ENCODE measurements at regions not wholly inside any gene's neighbourhood (a gene's known extent, or its start where the extent isn't known, plus 50 kb on each side); places are given as distances from the start of the nearest gene placed in this dataset.

- WGBS, 2 donors, result 66 to 71% methylated on average over 4 of the region's 4 CpGs
- no peak overlapping the region for H3K4me3 ChIP-seq (ENCODE audit: low read depth in 1 of 2, low read length in 2 of 2)
- H3K9me3 ChIP-seq (ENCODE audit: control insufficient read depth in 2 of 2, insufficient read depth in 1 of 2, low read depth in 1 of 2, low read length in 1 of 2), result no peaks in the 10 kb centered on the region
- H3K36me3 ChIP-seq (ENCODE audit: control insufficient read depth in 2 of 2, insufficient read depth in 2 of 2, low read length in 1 of 2), result no peaks in the 10 kb centered on the region
- no peak overlapping the region for H3K27ac ChIP-seq (ENCODE audit: low read depth in 2 of 2, low read length in 1 of 2)
- H3K27me3 ChIP-seq (ENCODE audit: control insufficient read depth in 1 of 2, insufficient read depth in 2 of 2, low read length in 2 of 2), result no peaks in the 10 kb centered on the region
- H3K4me1 ChIP-seq (ENCODE audit: control insufficient read depth in 2 of 2, insufficient read depth in 2 of 2, low read length in 1 of 2), result no peaks in the 10 kb centered on the region
Measured at GRCh38 chr12:38016602-38017001, 300.0 kb upstream of the ALG10B start.

DNA sequence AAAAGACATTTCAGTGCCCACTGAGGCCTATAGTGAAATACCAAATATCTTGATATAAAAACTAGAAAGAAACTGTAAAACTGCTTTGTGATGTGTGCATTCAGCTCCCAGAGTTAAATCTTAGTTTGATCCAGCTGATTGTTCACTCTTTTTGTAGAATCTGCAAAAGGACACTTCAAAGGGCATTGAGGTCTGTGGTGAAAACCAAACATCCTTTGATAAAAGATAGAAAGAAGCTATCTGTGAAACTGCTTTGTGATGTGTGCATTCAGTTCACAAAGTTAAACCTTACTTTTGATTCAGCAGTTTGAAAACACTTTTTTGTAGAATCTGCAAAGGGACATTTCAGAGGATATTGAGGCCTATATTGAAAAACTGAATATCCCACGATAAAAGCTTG, 290.7 kb upstream of the ALG10B start:
- no peaks in the 10 kb centered on the region for H3K27me3 ChIP-seq (ENCODE audit: control insufficient read depth in 1 of 2, insufficient read depth in 2 of 2, low read length in 2 of 2)
- H3K4me1 ChIP-seq (ENCODE audit: control insufficient read depth in 2 of 2, insufficient read depth in 2 of 2, low read length in 1 of 2), result no peaks in the 10 kb centered on the region
- H3K4me3 ChIP-seq (ENCODE audit: low read depth in 1 of 2, low read length in 2 of 2), result no peak overlapping the region
- WGBS, 2 donors, result 29 to 35% methylated on average over 1 of the region's 1 CpG
- no peaks in the 10 kb centered on the region for H3K9me3 ChIP-seq (ENCODE audit: control insufficient read depth in 2 of 2, insufficient read depth in 1 of 2, low read depth in 1 of 2, low read length in 1 of 2)
- H3K36me3 ChIP-seq (ENCODE audit: control insufficient read depth in 2 of 2, insufficient read depth in 2 of 2, low read length in 1 of 2), result no peaks in the 10 kb centered on the region
- H3K27ac ChIP-seq (ENCODE audit: low read depth in 2 of 2, low read length in 1 of 2), result no peak overlapping the region

DNA sequence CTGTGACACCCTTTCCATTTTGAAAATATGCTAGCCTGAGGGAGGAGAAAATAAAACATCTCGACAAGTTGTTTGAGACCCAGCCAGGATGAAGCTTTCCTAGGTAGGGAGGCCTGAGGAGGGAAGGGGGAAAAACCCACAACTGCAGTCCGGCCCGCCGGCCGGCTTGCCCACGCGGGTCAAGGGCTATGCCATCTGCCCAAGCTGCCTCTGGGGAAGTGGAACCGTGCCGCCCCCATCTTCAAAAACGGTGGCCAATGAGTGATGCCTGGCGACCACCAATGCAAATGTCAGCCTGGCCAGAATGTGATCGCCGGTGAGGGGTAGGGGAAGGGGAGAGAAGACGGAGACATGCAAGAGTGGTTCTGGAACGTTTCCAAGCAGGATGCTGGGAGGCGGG, 263.5 kb upstream of the ALG10B start:
- H3K27ac ChIP-seq (ENCODE audit: low read depth in 2 of 2, low read length in 1 of 2), result no peak overlapping the region
- H3K27me3 ChIP-seq (ENCODE audit: control insufficient read depth in 1 of 2, insufficient read depth in 2 of 2, low read length in 2 of 2), result no peaks in the 10 kb centered on the region
- no peaks in the 10 kb centered on the region for H3K36me3 ChIP-seq (ENCODE audit: control insufficient read depth in 2 of 2, insufficient read depth in 2 of 2, low read length in 1 of 2)
- no peak overlapping the region for H3K4me3 ChIP-seq (ENCODE audit: low read depth in 1 of 2, low read length in 2 of 2)
- WGBS, 2 donors, result 50 to 58% methylated on average over 16 of the region's 16 CpGs
- H3K4me1 ChIP-seq (ENCODE audit: control insufficient read depth in 2 of 2, insufficient read depth in 2 of 2, low read length in 1 of 2), result no peaks in the 10 kb centered on the region
- H3K9me3 ChIP-seq (ENCODE audit: control insufficient read depth in 2 of 2, insufficient read depth in 1 of 2, low read depth in 1 of 2, low read length in 1 of 2), result peaks cover 14 to 23% of the 10 kb centered on the region in 2 donors

DNA sequence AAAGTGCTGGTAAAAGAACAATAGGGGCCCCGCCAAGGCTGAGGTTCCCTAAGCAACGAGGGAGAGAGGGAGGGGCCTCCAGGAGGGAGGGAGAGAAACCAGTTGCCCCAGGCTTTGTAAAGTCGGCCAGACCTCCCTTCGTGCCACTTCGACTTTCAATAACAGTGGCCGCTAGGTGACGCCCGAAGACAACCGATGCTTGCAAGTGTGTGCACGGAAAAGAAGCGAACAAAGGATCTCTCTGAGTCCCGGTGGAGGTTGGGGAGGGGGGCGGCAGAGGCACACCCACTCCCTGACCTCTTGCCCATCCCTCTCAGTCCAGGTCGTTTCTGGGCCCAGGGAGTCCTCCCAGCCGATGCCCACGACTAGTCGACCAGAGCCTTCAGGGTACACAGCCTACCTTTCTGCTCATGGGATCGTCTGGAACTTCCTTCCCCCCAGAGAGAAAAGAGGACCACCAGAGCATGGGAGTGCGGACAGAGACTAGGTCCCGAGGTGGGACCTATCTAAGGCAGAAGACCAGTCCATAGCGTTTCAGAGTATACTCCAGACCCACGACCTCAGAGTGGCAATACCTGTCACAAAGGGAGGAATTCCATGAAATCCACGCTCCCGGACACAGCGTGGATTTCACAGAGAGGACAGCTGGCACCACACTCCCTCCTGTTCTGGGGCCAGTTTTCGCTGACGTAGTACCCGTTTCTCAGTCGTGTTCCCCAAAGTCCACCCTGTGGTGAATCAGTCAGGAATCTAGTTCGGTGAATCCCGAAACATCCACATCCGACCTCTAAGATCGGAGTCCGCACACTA, 262.7 kb upstream of the ALG10B start:
- H3K4me3 ChIP-seq (ENCODE audit: low read depth in 1 of 2, low read length in 2 of 2), result no peak overlapping the region
- WGBS, 2 donors, result 62 to 65% methylated on average over 34 of the region's 34 CpGs
- H3K9me3 ChIP-seq (ENCODE audit: control insufficient read depth in 2 of 2, insufficient read depth in 1 of 2, low read depth in 1 of 2, low read length in 1 of 2), result peaks cover 14 to 20% of the 10 kb centered on the region in 2 donors

GRCh38 chr12:38056701-38057689, 259.6 kb upstream of the ALG10B start:
- H3K36me3 ChIP-seq (ENCODE audit: control insufficient read depth in 2 of 2, insufficient read depth in 2 of 2, low read length in 1 of 2), result no peaks in the 10 kb centered on the region
- 69 to 74% methylated on average over 25 of the region's 25 CpGs for WGBS, 2 donors

More for the DNA sequence above, 262.7 kb upstream of the ALG10B start:
- Histone ChIP-seq H3K27ac (ENCODE audit: low read depth in 2 of 2, low read length in 1 of 2) (no peak overlapping the region), H3K36me3 (ENCODE audit: control insufficient read depth in 2 of 2, insufficient read depth in 2 of 2, low read length in 1 of 2) (no peaks in the 10 kb centered on the region), H3K27me3 (ENCODE audit: control insufficient read depth in 1 of 2, insufficient read depth in 2 of 2, low read length in 2 of 2) (no peaks in the 10 kb centered on the region), H3K4me1 (ENCODE audit: control insufficient read depth in 2 of 2, insufficient read depth in 2 of 2, low read length in 1 of 2) (no peaks in the 10 kb centered on the region)

GRCh38 chr12:38099686-38100085, 216.9 kb upstream of the ALG10B start:
- 93 to 94% methylated on average over 18 to 19 of the region's 19 CpGs for WGBS, 2 donors
- H3K4me1 ChIP-seq (ENCODE audit: control insufficient read depth in 2 of 2, insufficient read depth in 2 of 2, low read length in 1 of 2), result no peaks in the 10 kb centered on the region
- H3K4me3 ChIP-seq (ENCODE audit: low read depth in 1 of 2, low read length in 2 of 2), result no peak overlapping the region
- H3K9me3 ChIP-seq (ENCODE audit: control insufficient read depth in 2 of 2, insufficient read depth in 1 of 2, low read depth in 1 of 2, low read length in 1 of 2), result peaks cover 0 to 5% of the 10 kb centered on the region in 2 donors
- no peaks in the 10 kb centered on the region for H3K36me3 ChIP-seq (ENCODE audit: control insufficient read depth in 2 of 2, insufficient read depth in 2 of 2, low read length in 1 of 2)
- no peaks in the 10 kb centered on the region for H3K27me3 ChIP-seq (ENCODE audit: control insufficient read depth in 1 of 2, insufficient read depth in 2 of 2, low read length in 2 of 2)
- no peak overlapping the region for H3K27ac ChIP-seq (ENCODE audit: low read depth in 2 of 2, low read length in 1 of 2)

More at GRCh38 chr12:38056701-38057689, 259.6 kb upstream of the ALG10B start:
- Histone ChIP-seq H3K27ac (ENCODE audit: low read depth in 2 of 2, low read length in 1 of 2) (no peak overlapping the region), H3K4me1 (ENCODE audit: control insufficient read depth in 2 of 2, insufficient read depth in 2 of 2, low read length in 1 of 2) (no peaks in the 10 kb centered on the region), H3K27me3 (ENCODE audit: control insufficient read depth in 1 of 2, insufficient read depth in 2 of 2, low read length in 2 of 2) (no peaks in the 10 kb centered on the region), H3K9me3 (ENCODE audit: control insufficient read depth in 2 of 2, insufficient read depth in 1 of 2, low read depth in 1 of 2, low read length in 1 of 2) (peaks cover 11 to 14% of the 10 kb centered on the region in 2 donors), H3K4me3 (ENCODE audit: low read depth in 1 of 2, low read length in 2 of 2) (no peak overlapping the region)

DNA sequence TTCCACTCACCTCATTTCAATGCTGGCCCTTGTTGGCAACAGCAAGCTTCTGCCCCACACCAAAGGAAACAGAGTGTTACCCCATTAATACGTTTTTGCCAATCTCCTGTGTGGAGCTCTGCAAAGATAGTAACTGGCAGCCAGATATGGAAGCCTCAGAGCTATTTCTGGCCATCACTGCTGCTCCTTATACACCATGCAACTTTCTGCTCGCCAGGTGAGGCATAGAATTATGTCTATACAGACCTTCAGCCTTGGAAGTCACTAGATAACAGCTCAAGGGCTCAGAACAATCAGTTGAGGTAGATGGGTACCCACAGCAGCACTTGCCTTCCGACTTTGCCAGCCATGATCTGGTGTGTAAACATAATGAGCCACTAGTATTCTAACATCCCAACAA, 214.8 kb upstream of the ALG10B start:
- 24 to 31% methylated on average over 3 of the region's 3 CpGs for WGBS, 2 donors
- no peaks in the 10 kb centered on the region for H3K4me1 ChIP-seq (ENCODE audit: control insufficient read depth in 2 of 2, insufficient read depth in 2 of 2, low read length in 1 of 2)
- H3K4me3 ChIP-seq (ENCODE audit: low read depth in 1 of 2, low read length in 2 of 2), result no peak overlapping the region
- H3K36me3 ChIP-seq (ENCODE audit: control insufficient read depth in 2 of 2, insufficient read depth in 2 of 2, low read length in 1 of 2), result no peaks in the 10 kb centered on the region
- H3K9me3 ChIP-seq (ENCODE audit: control insufficient read depth in 2 of 2, insufficient read depth in 1 of 2, low read depth in 1 of 2, low read length in 1 of 2), result peaks cover 0 to 5% of the 10 kb centered on the region in 2 donors
- no peak overlapping the region for H3K27ac ChIP-seq (ENCODE audit: low read depth in 2 of 2, low read length in 1 of 2)
- H3K27me3 ChIP-seq (ENCODE audit: control insufficient read depth in 1 of 2, insufficient read depth in 2 of 2, low read length in 2 of 2), result no peaks in the 10 kb centered on the region

GRCh38 chr12:38102197-38102596, 214.4 kb upstream of the ALG10B start:
- Histone ChIP-seq H3K9me3 (ENCODE audit: control insufficient read depth in 2 of 2, insufficient read depth in 1 of 2, low read depth in 1 of 2, low read length in 1 of 2) (peaks cover 0 to 5% of the 10 kb centered on the region in 2 donors), H3K27ac (ENCODE audit: low read depth in 2 of 2, low read length in 1 of 2) (no peak overlapping the region), H3K36me3 (ENCODE audit: control insufficient read depth in 2 of 2, insufficient read depth in 2 of 2, low read length in 1 of 2) (no peaks in the 10 kb centered on the region), H3K4me3 (ENCODE audit: low read depth in 1 of 2, low read length in 2 of 2) (no peak overlapping the region), H3K27me3 (ENCODE audit: control insufficient read depth in 1 of 2, insufficient read depth in 2 of 2, low read length in 2 of 2) (no peaks in the 10 kb centered on the region), H3K4me1 (ENCODE audit: control insufficient read depth in 2 of 2, insufficient read depth in 2 of 2, low read length in 1 of 2) (no peaks in the 10 kb centered on the region)

DNA sequence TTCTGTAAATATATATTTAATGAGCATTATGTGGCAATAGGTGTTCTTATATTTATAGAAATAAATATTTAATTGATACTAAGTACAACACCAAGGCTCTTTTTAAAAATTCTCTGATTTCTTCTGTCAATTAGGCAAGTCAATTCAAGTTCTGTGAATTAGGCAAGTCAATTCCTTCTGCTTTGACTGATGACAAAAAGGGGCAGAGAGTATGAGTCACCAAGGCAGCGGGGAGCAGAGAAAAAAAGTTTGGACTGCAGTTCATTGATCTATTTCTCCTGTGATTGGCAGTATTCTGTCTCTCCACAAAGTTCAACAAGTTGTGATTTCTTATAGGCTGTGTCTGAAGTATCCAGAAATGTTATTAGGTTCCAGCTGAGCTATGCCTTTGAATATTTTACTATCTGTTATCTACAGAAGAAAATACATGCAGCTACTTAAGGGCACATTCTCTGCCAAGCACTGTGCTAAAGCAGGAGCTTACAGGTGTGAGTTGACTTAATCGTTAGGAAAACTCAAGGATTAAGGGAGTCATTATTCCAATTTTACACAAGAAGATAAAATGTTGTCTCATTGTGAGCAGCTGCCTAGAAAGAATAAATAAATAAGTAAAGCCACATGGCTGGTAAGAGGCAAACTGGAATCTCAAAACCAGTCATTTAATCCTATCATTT, 206.4 kb upstream of the ALG10B start:
- no peaks in the 10 kb centered on the region for H3K9me3 ChIP-seq (ENCODE audit: control insufficient read depth in 2 of 2, insufficient read depth in 1 of 2, low read depth in 1 of 2, low read length in 1 of 2)
- 38 to 50% methylated on average over 2 of the region's 2 CpGs for WGBS, 2 donors
- no peak overlapping the region for H3K4me3 ChIP-seq (ENCODE audit: low read depth in 1 of 2, low read length in 2 of 2)
- no peaks in the 10 kb centered on the region for H3K36me3 ChIP-seq (ENCODE audit: control insufficient read depth in 2 of 2, insufficient read depth in 2 of 2, low read length in 1 of 2)
- H3K4me1 ChIP-seq (ENCODE audit: control insufficient read depth in 2 of 2, insufficient read depth in 2 of 2, low read length in 1 of 2), result no peaks in the 10 kb centered on the region
- no peaks in the 10 kb centered on the region for H3K27me3 ChIP-seq (ENCODE audit: control insufficient read depth in 1 of 2, insufficient read depth in 2 of 2, low read length in 2 of 2)
- H3K27ac ChIP-seq (ENCODE audit: low read depth in 2 of 2, low read length in 1 of 2), result no peak overlapping the region

All from esophagus (tissue), 2 donors.